ENCODE measurements at regions not wholly inside any gene's neighbourhood (a gene's known extent, or its start where the extent isn't known, plus 50 kb on each side); places are given as distances from the start of the nearest gene placed in this dataset.
A peak's percentile ranks its signal among the peaks of the same experiment; 100 is the strongest.

GRCh38 chr1:228898582-228898992 is 163.3 kb downstream of the RHOU start:
- DNase-seq: no peak

- DNase-seq: no peak
These were observed 164.2 kb downstream of the RHOU start for GRCh38 chr1:228899421-228899956.

GRCh38 chr1:228900099-228900885 is 165.0 kb downstream of the RHOU start:
- DNase-seq: peak; percentile 92

- no peak for DNase-seq
These were observed 165.7 kb downstream of the RHOU start for GRCh38 chr1:228900886-228901392.

- no peak for DNase-seq
These were observed 166.8 kb downstream of the RHOU start for GRCh38 chr1:228901936-228902681.

GRCh38 chr1:228902781-228903433 is 167.6 kb downstream of the RHOU start:
- peak; percentile 74 for DNase-seq

- DNase-seq: peak; percentile 69
These were observed 168.3 kb downstream of the RHOU start for GRCh38 chr1:228903434-228904071.

GRCh38 chr1:228904222-228904621 is 168.9 kb downstream of the RHOU start:
- no peak for DNase-seq

GRCh38 chr1:228905701-228906101 is 170.4 kb downstream of the RHOU start:
- peak; percentile 38 for DNase-seq

GRCh38 chr1:228906223-228906860 is 171.1 kb downstream of the RHOU start:
- no peak for DNase-seq

- no peak for DNase-seq
These were observed 176.2 kb downstream of the RHOU start for GRCh38 chr1:228911225-228912210.

GRCh38 chr1:228913626-228914414 is 178.5 kb downstream of the RHOU start:
- no peak for DNase-seq

- no peak for DNase-seq
These were observed 179.4 kb downstream of the RHOU start for GRCh38 chr1:228914700-228915099.

- no peak for DNase-seq
These were observed 182.1 kb downstream of the RHOU start for GRCh38 chr1:228917342-228917741.

- no peak for DNase-seq
These were observed 182.5 kb downstream of the RHOU start for GRCh38 chr1:228917755-228918154.

GRCh38 chr1:228918335-228918734 is 183.1 kb downstream of the RHOU start:
- DNase-seq: no peak

- no peak for DNase-seq
These were observed 184.6 kb downstream of the RHOU start for GRCh38 chr1:228919914-228920313.

GRCh38 chr1:228920831-228921230 is 185.6 kb downstream of the RHOU start:
- DNase-seq: no peak

- no peak for DNase-seq
These were observed 186.2 kb downstream of the RHOU start for GRCh38 chr1:228921481-228921880.

Data from skin of body (tissue), 1 donor.